Right ventricle myocardium inferior (tissue), 1 donor: ENCODE measurements at regions not wholly inside any gene's neighbourhood (a gene's known extent, or its start where the extent isn't known, plus 50 kb on each side); places are given as distances from the start of the nearest gene placed in this dataset.

Experiments
- ATAC-seq: fragments of 200-7000 bp; cut with Tn5 transposase; one replicate; pipeline ENCODE4 v1.9.1; 2020; ENCODE audit warnings: mild to moderate bottlenecking, moderate library complexity
- DNase-seq: peaks from one replicate; pipeline ENCODE4 v3.0.0; 2021; ENCODE audit errors: missing footprints
- intact Hi-C: fragments of 100-400 bp; cut with DNase I; formaldehyde crosslinking; loops from one replicate; pipeline ENCODE4 v1.11.0; 2022
- donor health status: DM: no; HTN: yes; CAD: no; lungs with severe emphysema.

GRCh38 chr1:90198616-90199332 is 203.9 kb downstream of the ZNF326 start:
- DNase-seq = no peak
- intact Hi-C loops = no loop called here
- no peak for ATAC-seq

- intact Hi-C loops = no loop called here
- ATAC-seq (no peak), DNase-seq (no peak)
Observed at GRCh38 chr1:90193116-90193515, 198.2 kb downstream of the ZNF326 start.

DNA sequence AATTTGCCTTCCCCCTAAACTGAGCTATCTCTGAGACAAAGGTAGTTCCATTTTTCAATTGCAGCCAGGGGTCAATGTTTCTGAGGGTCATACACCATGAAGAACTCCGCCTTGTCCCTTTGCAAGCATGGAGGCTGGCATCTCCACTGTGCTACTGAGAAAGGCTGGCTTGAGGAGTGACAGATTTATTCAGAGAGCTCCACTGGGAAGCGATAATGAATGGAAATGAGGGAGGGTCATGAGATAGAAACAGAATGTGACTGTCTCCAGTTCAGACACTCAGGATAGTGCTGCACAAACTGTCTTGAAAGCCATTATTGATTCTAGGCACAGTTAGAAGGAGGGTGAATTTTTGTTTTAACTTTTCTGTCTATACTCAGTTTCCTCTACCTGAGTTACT is 197.5 kb downstream of the ZNF326 start:
- no peak for DNase-seq
- no peak for ATAC-seq
- intact Hi-C loops = no loop called here

- ATAC-seq (peak; percentile 71), DNase-seq (no peak)
- intact Hi-C loops = no loop called here
Observed at GRCh38 chr1:90190523-90190922, 195.6 kb downstream of the ZNF326 start.

DNA sequence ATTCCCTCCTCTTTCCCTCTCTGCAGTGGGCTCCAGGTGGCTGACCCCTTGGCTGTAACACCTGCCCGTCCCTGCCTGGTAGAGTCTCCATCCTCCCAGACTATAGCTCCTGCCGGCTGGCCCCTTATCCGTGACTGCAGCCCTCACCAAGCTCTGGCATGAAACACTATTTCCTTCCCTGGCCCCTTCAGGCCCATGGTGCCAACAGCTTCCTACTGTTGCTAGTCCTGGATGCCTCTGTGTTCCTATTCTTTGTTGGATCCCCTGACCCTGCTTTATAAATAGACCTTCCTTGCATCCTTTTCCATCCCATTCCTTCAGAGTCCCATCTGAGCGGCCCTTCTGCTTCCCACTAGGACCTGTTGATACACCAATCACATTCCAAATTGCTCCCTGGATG is 195.0 kb downstream of the ZNF326 start:
- intact Hi-C loops = no loop called here
- peak; percentile 31 for ATAC-seq
- no peak for DNase-seq

DNA sequence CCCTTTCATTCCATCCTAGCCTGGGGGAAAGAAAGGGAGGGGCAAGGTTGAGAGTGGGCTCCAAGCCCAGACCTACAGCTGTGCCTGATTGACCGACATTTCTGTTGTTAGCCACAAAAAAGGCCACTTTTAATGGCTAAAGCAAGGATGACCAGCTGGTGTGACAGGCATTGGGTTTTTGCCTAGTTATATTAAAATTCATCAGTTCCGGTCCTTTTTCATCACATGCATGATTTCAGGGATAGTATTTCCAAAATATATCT is 192.3 kb downstream of the ZNF326 start:
- DNase-seq (no peak), ATAC-seq (no peak)
- intact Hi-C loops = no loop called here

- intact Hi-C loops = no loop called here
- ATAC-seq = no peak
- DNase-seq = no peak
Observed at GRCh38 chr1:90186506-90187322, 191.8 kb downstream of the ZNF326 start.

GRCh38 chr1:90176530-90176929 is 181.6 kb downstream of the ZNF326 start:
- intact Hi-C loops = no loop called here
- ATAC-seq = no peak
- no peak for DNase-seq

GRCh38 chr1:90175490-90176167 is 180.7 kb downstream of the ZNF326 start:
- ATAC-seq = no peak

GRCh38 chr1:90174246-90174645 is 179.3 kb downstream of the ZNF326 start:
- ATAC-seq (no peak), DNase-seq (no peak)
- intact Hi-C loops = no loop called here

More at GRCh38 chr1:90175490-90176167, 180.7 kb downstream of the ZNF326 start:
- intact Hi-C loops = no loop called here
- DNase-seq = no peak

- intact Hi-C loops = no loop called here
- no peak for ATAC-seq
- no peak for DNase-seq
Observed at GRCh38 chr1:90162216-90162615, 167.3 kb downstream of the ZNF326 start.

GRCh38 chr1:90161625-90162024 is 166.7 kb downstream of the ZNF326 start:
- intact Hi-C loops = no loop called here
- no peak for DNase-seq
- no peak for ATAC-seq

- ATAC-seq = no peak
- no peak for DNase-seq
- intact Hi-C loops = no loop called here
Observed at GRCh38 chr1:90155721-90156487, 161.0 kb downstream of the ZNF326 start.

- no peak for DNase-seq
- ATAC-seq = no peak
- intact Hi-C loops = no loop called here
Observed at GRCh38 chr1:90154711-90155110, 159.8 kb downstream of the ZNF326 start.

DNA sequence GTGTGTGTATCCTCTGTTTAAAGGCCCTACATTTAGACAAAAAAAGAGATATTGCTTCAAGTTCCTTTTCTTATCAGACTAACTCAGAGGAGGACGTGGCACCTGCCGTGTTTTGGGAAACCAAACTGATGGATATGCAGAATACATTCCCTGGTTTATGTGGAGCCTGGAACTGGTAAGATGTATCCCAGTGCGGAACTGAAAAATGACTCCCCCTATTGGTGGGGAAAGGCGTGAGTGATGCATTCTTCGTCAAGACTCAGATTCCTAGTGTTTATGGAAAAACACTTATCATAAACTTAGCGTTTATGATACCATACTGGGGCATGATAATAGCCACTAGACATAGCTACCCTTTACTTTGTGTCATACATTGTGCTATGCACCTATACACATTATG is 154.2 kb downstream of the ZNF326 start:
- DNase-seq = no peak

DNA sequence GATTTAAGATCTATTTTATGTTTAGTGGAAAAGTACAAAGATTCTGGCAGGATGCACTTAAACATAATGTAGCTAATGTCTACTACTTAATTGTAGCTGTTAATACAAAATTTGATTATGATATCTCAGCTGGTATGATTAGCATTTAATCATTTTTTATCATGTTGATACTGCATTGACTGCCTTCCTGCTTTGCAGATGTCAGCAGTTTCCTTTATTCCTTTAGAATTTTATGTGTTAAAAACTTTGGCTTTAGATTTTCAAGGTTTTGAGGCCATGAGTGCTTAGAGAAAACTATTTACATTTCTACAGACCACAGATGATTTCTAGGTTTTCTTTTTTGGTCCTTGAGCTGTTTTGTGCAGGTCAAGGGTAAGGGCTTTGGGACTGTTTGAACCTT is 152.2 kb downstream of the ZNF326 start:
- intact Hi-C loops = no loop called here
- no peak for DNase-seq
- no peak for ATAC-seq

More for the DNA sequence above, 154.2 kb downstream of the ZNF326 start:
- no peak for ATAC-seq
- intact Hi-C loops = no loop called here

GRCh38 chr1:90144820-90145219 is 149.9 kb downstream of the ZNF326 start:
- ATAC-seq (no peak), DNase-seq (no peak)
- intact Hi-C loops = no loop called here

DNA sequence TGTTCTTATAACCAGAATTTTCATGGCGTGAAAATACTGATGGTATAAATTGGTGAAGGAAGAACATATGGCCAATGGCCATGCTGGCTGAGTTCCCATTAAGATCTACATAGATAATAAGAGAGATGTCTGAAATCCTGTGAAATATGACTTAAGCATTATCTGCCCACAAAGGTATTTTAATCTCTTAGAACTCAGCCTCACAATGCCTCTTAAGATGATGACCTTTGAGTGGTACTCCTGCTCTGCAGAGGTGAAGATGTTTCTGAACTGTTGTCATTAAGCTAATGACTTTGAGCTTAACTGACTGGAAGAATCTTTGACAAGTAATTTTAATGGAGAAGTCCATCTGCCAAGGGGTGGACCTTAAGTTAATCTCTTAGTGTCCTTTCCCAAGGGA is 148.7 kb downstream of the ZNF326 start:
- intact Hi-C loops = no loop called here
- DNase-seq = no peak
- ATAC-seq = no peak

DNA sequence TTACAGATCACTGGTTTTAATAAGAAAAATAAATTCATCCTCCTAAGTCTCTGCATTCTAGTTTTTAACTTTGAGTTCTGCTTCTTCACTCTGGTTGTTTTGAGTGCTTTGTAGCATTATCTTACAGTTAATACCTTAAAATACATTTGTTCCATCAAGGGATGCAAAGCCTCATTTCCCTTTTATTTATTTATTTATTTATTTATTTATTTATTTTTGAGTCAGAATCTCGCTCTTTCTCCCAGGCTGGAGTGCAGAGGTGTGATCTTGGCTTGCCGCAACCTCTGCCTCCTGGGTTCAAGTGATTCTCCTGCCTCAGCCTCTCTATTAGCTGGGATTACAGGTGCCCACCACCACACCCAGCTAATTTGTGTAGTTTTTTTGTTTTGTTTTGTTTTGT is 147.8 kb downstream of the ZNF326 start:
- no peak for ATAC-seq
- DNase-seq = no peak
- intact Hi-C loops = no loop called here
